ENCODE measurements at regions not wholly inside any gene's neighbourhood (a gene's known extent, or its start where the extent isn't known, plus 50 kb on each side); places are given as distances from the start of the nearest gene placed in this dataset.

- no peak for TF ChIP-seq ETS1 (IDR thresholded peaks at IDR 0.05)
- no peak for TF ChIP-seq EZH2 (IDR thresholded peaks at IDR 0.05; ENCODE audit: low read depth, unreplicated experiment)
- TF ChIP-seq EZH2phosphoT487 (IDR thresholded peaks at IDR 0.05; ENCODE audit: unreplicated experiment) = no peak
- TF ChIP-seq JUNB (IDR thresholded peaks at IDR 0.05; ENCODE audit: unreplicated experiment) = no peak
- no peak for TF ChIP-seq NANOG (IDR thresholded peaks at IDR 0.05; ENCODE audit: borderline replicate concordance)
- no peak for TF ChIP-seq ZNF331 (CRISPR knock-in tag; IDR thresholded peaks at IDR 0.05; ENCODE audit: low read depth)
These were observed 291.2 kb upstream of the STT3B start (continued) for GRCh38 chr3:31241533-31241932.

DNA sequence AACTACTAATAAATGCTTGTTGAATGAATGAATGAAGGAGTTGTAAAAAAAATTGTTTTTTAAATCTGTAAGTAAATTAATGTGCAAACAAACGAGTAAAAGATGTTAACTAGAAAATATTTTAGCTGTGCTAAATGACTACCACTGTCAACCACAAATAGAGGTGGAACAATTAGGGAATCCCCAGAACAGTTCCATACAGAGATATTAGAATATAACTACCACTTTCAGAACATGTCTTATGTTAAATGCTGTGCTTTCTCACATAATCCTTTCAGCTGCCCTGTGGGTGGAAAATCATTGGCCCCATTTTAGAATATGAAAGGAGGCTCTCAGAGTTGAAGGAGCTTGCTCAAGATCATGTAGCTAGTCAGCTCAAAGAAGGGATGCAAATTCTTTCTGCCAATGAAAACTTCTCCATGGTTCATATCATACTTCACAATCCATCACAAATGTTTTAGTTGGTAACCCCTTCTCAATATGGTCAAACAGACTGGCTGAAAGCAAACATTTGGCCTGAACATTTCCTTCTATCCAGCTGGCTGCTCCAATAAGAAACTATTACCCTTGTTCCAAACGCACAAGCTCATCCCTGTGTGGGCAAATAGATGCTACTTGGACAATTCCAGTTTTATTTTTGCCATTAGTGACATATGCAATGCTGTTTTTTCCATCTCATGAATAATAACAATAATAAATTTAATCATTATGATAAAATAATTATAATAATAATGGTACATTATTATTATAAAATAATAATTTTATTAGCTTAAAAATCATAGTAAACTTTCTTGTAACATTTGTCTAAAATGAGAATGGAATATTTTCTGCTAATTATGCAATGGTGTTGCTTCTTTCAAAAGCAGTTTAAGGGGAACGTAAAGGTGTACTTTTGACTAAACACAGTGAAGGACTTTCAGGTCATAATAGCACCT, 290.4 kb upstream of the STT3B start:
- Histone ChIP-seq H3K4me3 (no peak overlapping the region), H3K4me2 (no peak overlapping the region; the same call in 1 of the 2 replicates), H3K27ac (ENCODE audit: low read depth) (no peak overlapping the region), H3F3A (replicated peaks; ENCODE audit: low read depth) (no peaks in the 10 kb centered on the region), H3K36me3 (ENCODE audit: insufficient read depth) (no peaks in the 10 kb centered on the region), H2AFZ (no peak overlapping the region), H3K27me3 (ENCODE audit: insufficient read depth) (no peaks in the 10 kb centered on the region), H3K9me2 (ENCODE audit: insufficient read depth) (no peaks in the 10 kb centered on the region), H3K79me2 (replicated peaks; ENCODE audit: insufficient read depth) (no peaks in the 10 kb centered on the region), H3K4me1 (ENCODE audit: insufficient read depth) (peaks cover 9% of the 10 kb centered on the region), H4K20me1 (replicated peaks; ENCODE audit: insufficient read depth) (no peaks in the 10 kb centered on the region)
- Mint-ChIP-seq H3K27ac (no peak overlapping the region), H3K4me1 (peaks cover 26% of the 10 kb centered on the region), H3K36me3 (ENCODE audit: low read depth) (no peaks in the 10 kb centered on the region), H3K9me3 (no peaks in the 10 kb centered on the region), H3K4me3 (no peak overlapping the region), H3K27me3 (ENCODE audit: insufficient read depth, low read depth, poor library complexity) (no peaks in the 10 kb centered on the region)
- TF ChIP-seq ZNF462 (CRISPR knock-in tag; IDR thresholded peaks at IDR 0.05) (peak; percentile 63; the same call in 1 of the 2 replicates), STAT1 (IDR thresholded peaks at IDR 0.05; ENCODE audit: unreplicated experiment) (no peak), EZH2 (IDR thresholded peaks at IDR 0.05; ENCODE audit: low read depth, unreplicated experiment) (no peak), ZNF114 (CRISPR knock-in tag; IDR thresholded peaks at IDR 0.05) (no peak)
- no peak for DNase-seq (ENCODE audit: low spot score)
- ATAC-seq = no peak
